ENCODE measurements at regions not wholly inside any gene's neighbourhood (a gene's known extent, or its start where the extent isn't known, plus 50 kb on each side); places are given as distances from the start of the nearest gene placed in this dataset.
"Not testable (repeated sequence)": the region's sequence is repeated elsewhere in the genome, so short reads cannot be mapped to it uniquely, and the experiment has no call there.

DNA sequence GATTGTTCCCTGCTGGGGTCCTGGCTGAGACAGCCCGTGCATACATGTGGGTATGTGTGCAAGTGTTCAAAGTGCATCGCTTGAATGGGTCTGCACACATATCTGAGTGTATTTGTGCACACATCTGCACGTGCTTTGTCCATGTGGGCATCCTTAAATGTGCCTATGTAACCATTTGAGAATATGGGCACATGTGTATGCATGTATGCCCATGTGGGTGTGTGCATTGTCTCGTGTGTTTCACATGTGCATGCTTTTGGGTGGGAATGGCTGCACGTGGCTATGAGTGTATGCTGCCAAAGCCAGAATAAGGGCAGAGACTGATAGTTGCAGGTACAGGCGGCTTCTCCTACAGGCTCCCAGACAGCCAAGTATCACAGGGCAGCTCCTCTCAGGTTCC, 107.3 kb downstream of the LHX2 start:
- no peak overlapping the region for H3K4me3 ChIP-seq (ENCODE audit: low read depth, low read length)
- DNase-seq (ENCODE audit: low read depth) = no peak
- TF ChIP-seq, protein P1, sequence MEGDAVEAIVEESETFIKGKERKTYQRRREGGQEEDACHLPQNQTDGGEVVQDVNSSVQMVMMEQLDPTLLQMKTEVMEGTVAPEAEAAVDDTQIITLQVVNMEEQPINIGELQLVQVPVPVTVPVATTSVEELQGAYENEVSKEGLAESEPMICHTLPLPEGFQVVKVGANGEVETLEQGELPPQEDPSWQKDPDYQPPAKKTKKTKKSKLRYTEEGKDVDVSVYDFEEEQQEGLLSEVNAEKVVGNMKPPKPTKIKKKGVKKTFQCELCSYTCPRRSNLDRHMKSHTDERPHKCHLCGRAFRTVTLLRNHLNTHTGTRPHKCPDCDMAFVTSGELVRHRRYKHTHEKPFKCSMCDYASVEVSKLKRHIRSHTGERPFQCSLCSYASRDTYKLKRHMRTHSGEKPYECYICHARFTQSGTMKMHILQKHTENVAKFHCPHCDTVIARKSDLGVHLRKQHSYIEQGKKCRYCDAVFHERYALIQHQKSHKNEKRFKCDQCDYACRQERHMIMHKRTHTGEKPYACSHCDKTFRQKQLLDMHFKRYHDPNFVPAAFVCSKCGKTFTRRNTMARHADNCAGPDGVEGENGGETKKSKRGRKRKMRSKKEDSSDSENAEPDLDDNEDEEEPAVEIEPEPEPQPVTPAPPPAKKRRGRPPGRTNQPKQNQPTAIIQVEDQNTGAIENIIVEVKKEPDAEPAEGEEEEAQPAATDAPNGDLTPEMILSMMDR (IDR thresholded peaks at IDR 0.05; ENCODE audit: insufficient read depth, low read length) = no peak

DNA sequence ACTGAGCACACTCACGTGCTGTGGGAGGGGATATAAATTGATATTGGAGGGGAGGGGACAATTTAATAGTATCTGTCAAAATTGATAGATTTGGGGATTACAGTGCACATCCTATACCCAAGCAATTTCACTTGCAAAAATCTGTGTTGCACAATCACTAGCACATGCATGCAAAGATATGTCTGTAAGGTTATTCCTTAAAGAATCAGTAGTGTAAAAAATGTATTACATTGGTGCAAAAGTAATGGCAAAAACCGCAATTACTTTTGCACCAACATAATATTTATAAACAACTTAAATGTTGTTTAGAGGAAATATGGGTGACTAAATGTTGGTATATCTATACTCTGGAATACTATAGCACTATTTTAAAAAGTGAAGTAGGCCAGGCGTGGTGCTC, 108.7 kb downstream of the LHX2 start:
- H3K4me3 ChIP-seq (ENCODE audit: low read depth, low read length) = no peak overlapping the region
- no peak for DNase-seq (ENCODE audit: low read depth)
- TF ChIP-seq, protein P1 (IDR thresholded peaks at IDR 0.05; ENCODE audit: insufficient read depth, low read length) = no peak

DNA sequence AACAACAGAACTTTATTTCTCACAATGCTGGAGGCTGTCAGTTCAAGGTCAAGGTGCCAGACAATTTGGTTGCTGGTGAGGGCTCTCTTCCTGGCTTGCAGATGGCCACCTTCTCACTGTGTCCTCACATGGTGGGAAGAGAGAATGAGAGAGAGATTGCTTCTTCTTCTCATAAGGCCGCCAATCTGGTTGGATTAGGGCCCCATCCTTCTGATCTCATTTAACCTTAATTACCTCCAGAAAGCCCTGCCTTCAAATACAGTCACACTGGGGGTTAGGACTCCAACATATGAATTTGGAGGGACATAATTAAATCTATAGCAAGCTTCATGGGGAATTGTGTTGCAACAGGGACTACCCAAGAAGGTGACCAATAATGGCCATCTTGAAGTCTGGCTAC, 110.2 kb downstream of the LHX2 start:
- TF ChIP-seq, protein P1 (IDR thresholded peaks at IDR 0.05; ENCODE audit: insufficient read depth, low read length) = no peak
- no peak overlapping the region for H3K4me3 ChIP-seq (ENCODE audit: low read depth, low read length)
- DNase-seq (ENCODE audit: low read depth) = no peak

DNA sequence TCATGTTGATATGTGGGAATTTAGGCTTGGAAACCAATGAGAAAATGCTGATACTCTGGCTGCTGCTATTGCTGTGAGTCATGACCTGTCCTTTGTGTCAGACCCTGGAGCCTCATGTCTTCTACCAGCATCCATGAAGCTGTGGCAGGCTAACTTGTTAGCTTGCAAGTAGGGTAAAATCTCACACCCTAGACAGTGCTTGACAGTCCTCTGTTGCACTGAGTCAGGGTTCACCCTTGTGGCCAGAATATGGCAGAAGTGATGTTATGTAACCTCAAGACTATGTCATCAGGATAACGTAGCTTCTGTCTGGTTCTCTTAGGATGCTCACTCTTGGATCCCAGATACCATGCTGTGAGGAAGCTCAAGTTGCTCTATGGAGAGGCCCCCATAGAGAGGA, 110.8 kb downstream of the LHX2 start:
- peak; percentile 12 for DNase-seq (ENCODE audit: low read depth)
- no peak overlapping the region for H3K4me3 ChIP-seq (ENCODE audit: low read depth, low read length)
- TF ChIP-seq, protein P1 (IDR thresholded peaks at IDR 0.05; ENCODE audit: insufficient read depth, low read length) = no peak

DNA sequence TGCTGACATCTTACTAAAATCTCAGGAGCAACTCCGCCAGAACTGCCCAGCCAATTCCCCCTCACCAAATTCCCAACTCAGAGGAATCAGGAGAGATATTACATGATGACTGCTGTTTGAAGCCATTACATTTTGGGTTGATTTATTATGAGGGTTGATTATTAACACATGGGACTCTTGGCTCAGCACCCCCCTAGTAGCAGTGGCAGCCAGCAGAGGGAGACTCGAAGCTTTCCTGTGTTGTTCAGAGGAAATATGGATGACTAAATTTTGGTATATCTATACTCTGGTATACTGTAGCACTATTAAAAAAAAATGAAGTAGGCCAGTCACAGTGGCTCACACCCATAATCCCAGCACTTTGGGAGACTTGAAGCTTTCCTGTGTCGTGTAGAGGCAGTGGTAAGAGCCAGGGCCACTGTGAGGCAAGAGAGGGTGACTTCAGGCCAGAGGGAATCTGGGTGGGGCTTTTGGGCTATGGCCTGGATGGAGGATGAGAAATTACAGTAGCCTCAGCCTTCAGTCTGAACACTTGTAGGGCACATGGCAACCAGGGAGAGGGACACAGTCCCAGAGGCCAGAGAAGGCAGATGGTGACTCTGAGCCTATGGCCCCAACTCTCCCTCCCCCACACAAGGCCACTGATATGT, 111.4 kb downstream of the LHX2 start:
- TF ChIP-seq, protein P1 (IDR thresholded peaks at IDR 0.05; ENCODE audit: insufficient read depth, low read length) = peak; percentile 59
- no peak overlapping the region for H3K4me3 ChIP-seq (ENCODE audit: low read depth, low read length)
- peak; percentile 70 for DNase-seq (ENCODE audit: low read depth)

DNA sequence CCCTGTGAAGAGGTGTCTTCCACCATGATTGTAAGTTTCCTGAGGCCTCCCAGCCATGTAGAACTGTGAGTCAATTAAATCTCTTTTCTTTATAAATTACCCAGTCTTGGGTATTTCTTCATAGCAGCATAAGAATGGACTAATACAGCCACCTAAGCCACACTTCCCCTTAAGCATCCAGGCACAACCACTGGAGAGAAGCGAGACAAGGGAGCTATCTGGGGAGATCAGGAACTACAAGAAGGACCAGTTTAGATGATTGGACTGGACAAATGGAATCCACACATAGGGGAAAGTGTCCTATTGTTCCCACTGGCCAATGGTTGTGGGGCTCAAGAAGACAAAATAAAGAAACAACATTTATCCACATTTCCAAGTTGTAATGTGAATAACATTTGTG, 112.1 kb downstream of the LHX2 start:
- DNase-seq (ENCODE audit: low read depth); H3K4me3 ChIP-seq (ENCODE audit: low read depth, low read length): not testable (repeated sequence)

DNA sequence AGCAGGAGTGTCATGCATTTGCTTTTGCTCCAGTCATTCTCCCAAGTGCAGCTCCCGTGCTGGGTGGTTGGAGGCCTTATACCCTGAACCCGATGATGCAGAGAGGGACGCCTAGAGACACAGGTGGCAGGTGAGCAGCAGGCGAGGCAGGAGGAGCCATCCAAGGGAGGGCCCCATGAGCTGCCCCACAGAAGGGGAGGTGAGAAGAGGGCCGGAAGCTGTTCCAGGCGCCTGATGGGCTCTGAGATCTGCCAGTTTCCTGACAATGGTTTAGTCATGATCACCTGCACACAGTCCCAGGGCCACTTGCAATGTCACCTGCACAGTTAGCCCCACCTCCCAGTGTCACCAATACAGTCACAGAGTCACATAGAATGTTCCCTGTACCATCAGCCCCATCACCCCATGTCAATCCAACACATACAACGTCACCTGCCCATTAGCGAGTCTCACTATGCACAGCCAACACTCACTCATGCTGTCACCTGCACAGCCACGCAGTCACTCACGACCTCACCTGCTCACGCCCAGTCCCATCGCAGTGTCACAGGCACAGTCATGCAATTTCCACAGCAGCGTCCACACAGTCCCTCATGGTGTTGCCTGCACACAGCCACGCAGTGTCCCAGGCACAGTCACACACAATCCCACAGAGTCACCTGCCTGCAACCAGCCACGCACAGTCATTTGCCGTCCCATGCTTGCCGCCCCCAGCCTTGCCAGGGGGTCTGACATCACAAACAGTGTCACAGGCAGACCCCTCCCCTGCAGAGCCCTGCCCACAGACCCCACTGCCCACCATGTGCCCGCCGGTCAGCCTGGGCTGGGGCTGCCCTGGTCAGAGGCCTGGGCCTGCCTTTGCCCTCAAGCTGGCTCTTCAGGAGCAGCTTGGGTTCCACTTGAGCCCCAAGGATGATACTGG, 113.4 kb downstream of the LHX2 start:
- no peak for DNase-seq (ENCODE audit: low read depth)
- TF ChIP-seq, protein P1 (IDR thresholded peaks at IDR 0.05; ENCODE audit: insufficient read depth, low read length) = no peak
- no peak overlapping the region for H3K4me3 ChIP-seq (ENCODE audit: low read depth, low read length)
